ENCODE measurements at regions not wholly inside any gene's neighbourhood (a gene's known extent, or its start where the extent isn't known, plus 50 kb on each side); places are given as distances from the start of the nearest gene placed in this dataset.
"Not testable (repeated sequence)": the region's sequence is repeated elsewhere in the genome, so short reads cannot be mapped to it uniquely, and the experiment has no call there.

DNA sequence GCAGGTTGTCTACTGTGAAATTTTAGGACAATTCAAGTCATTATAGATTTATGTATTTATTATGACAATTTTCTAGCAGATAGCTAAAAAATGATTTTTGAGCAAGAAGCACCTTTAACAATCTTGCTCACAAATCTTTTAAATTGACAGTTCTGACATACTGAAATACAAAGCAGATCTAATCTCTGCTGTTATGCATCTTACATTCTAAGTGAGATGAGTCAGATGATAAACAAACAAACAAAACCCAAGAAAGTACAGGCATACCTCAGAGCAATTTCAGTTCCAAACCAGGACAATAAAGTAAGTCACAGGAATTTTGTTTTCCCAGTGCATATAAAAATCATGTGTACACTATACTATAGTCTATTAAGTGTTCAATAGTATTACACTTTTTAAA is 430.7 kb upstream of the PTCHD4 start:
- Mint-ChIP-seq H3K4me1 (ENCODE audit: unreplicated experiment) (peaks cover 11% of the 10 kb centered on the region), H3K4me3 (ENCODE audit: unreplicated experiment) (no peak overlapping the region), H3K36me3 (ENCODE audit: unreplicated experiment) (peaks cover 2% of the 10 kb centered on the region), H3K27me3 (ENCODE audit: unreplicated experiment) (no peaks in the 10 kb centered on the region), H3K27ac (ENCODE audit: unreplicated experiment) (peak overlapping the region; percentile 29), H3K9me3 (ENCODE audit: unreplicated experiment) (peaks cover 10% of the 10 kb centered on the region)
- no peak for DNase-seq (ENCODE audit: extremely low spot score, unreplicated experiment)
- TF ChIP-seq, protein P1, sequence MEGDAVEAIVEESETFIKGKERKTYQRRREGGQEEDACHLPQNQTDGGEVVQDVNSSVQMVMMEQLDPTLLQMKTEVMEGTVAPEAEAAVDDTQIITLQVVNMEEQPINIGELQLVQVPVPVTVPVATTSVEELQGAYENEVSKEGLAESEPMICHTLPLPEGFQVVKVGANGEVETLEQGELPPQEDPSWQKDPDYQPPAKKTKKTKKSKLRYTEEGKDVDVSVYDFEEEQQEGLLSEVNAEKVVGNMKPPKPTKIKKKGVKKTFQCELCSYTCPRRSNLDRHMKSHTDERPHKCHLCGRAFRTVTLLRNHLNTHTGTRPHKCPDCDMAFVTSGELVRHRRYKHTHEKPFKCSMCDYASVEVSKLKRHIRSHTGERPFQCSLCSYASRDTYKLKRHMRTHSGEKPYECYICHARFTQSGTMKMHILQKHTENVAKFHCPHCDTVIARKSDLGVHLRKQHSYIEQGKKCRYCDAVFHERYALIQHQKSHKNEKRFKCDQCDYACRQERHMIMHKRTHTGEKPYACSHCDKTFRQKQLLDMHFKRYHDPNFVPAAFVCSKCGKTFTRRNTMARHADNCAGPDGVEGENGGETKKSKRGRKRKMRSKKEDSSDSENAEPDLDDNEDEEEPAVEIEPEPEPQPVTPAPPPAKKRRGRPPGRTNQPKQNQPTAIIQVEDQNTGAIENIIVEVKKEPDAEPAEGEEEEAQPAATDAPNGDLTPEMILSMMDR (IDR thresholded peaks at IDR 0.05), result no peak

DNA sequence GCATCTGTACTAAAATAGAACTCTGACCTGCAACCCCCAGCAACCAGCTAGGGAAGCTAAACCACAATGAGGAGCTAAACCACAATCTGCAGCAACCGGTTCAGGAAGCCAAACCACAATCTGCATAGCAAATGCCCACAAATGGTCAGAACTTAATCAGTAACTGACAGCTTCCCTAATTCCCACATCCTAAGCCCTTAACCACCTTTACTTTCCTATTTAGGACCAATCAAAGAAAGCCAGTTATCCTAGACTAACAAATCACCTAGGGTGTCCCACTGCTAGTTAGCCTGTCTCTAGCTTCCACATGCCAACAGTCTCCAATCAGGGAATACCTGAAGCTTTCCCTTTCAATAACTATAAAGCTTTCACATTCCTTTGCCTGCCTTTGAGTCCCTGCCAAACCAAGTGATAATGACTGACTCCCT is 424.6 kb upstream of the PTCHD4 start:
- Mint-ChIP-seq H3K27ac (ENCODE audit: unreplicated experiment) (no peak overlapping the region), H3K27me3 (ENCODE audit: unreplicated experiment) (peaks cover 3% of the 10 kb centered on the region), H3K4me3 (ENCODE audit: unreplicated experiment) (no peak overlapping the region), H3K36me3 (ENCODE audit: unreplicated experiment) (peaks cover 2% of the 10 kb centered on the region), H3K4me1 (ENCODE audit: unreplicated experiment) (peaks cover 5% of the 10 kb centered on the region), H3K9me3 (ENCODE audit: unreplicated experiment) (no peaks in the 10 kb centered on the region)
- no peak for DNase-seq (ENCODE audit: extremely low spot score, unreplicated experiment)
- TF ChIP-seq, protein P1 (IDR thresholded peaks at IDR 0.05), result no peak

DNA sequence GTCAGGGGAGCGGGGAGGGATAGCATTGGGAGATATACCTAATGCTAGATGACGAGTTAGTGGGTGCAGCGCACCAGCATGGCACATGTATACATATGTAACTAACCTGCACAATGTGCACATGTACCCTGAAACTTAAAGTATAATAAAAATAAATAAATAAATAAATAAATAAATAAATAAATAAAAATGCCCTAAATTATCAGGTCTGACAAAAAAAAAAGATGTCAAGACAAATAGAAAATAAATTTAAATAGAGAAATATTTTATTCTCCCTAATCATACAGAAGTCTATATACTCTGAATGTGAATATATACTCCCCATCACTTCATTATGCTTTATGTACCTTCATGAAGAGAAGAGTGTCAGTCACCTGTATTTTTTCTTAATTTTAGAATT is 420.0 kb upstream of the PTCHD4 start:
- DNase-seq (ENCODE audit: extremely low spot score, unreplicated experiment); H3K4me3 Mint-ChIP-seq (ENCODE audit: unreplicated experiment); H3K27ac Mint-ChIP-seq (ENCODE audit: unreplicated experiment); H3K27me3 Mint-ChIP-seq (ENCODE audit: unreplicated experiment); H3K4me1 Mint-ChIP-seq (ENCODE audit: unreplicated experiment); H3K36me3 Mint-ChIP-seq (ENCODE audit: unreplicated experiment); H3K9me3 Mint-ChIP-seq (ENCODE audit: unreplicated experiment): not testable (repeated sequence)

DNA sequence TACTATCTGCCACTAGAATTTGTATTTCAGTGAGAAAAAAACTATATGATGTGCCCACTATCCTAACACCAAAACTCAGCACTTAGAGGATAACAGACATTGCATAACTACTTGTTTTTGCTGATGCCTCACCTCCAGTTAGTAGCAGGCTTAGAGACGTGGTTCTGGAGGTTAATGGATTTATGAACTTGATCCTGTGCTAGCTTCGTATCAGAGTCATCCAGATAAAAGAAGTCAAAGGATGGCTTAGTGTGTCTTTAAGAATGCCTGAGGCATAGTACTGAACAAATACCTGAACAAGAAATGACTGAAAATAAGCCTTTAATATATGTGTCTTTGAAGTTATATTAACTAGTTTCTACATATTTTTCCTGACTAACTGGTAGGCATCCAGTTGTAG is 414.9 kb upstream of the PTCHD4 start:
- TF ChIP-seq, protein P1 (IDR thresholded peaks at IDR 0.05), result no peak
- H3K36me3 Mint-ChIP-seq (ENCODE audit: unreplicated experiment), result no peaks in the 10 kb centered on the region
- H3K4me1 Mint-ChIP-seq (ENCODE audit: unreplicated experiment), result no peaks in the 10 kb centered on the region
- H3K9me3 Mint-ChIP-seq (ENCODE audit: unreplicated experiment), result no peaks in the 10 kb centered on the region
- H3K4me3 Mint-ChIP-seq (ENCODE audit: unreplicated experiment), result no peak overlapping the region
- no peaks in the 10 kb centered on the region for H3K27me3 Mint-ChIP-seq (ENCODE audit: unreplicated experiment)
- H3K27ac Mint-ChIP-seq (ENCODE audit: unreplicated experiment), result no peak overlapping the region
- DNase-seq (ENCODE audit: extremely low spot score, unreplicated experiment), result no peak

DNA sequence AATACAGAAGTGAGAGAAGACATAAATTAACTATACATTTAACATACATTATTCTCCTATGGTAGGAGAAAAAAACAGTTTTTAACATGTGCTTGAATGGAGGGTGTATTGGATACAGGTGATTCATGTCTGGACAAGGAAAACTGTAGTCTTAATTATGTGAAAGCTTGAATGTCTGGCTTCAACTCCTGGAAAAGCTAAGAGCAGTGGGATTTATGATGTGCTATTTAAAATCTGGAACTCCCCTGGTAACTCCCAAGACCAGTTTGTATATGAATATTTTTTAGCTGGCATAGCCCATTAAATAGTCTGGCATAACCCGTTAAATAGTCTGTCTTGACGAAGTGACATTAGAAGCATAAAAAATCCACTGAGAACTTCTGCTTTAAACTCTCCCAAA is 410.0 kb upstream of the PTCHD4 start:
- H3K27me3 Mint-ChIP-seq (ENCODE audit: unreplicated experiment), result no peaks in the 10 kb centered on the region
- TF ChIP-seq, protein P1 (IDR thresholded peaks at IDR 0.05), result no peak
- H3K9me3 Mint-ChIP-seq (ENCODE audit: unreplicated experiment), result no peaks in the 10 kb centered on the region
- H3K4me1 Mint-ChIP-seq (ENCODE audit: unreplicated experiment), result no peaks in the 10 kb centered on the region
- no peak for DNase-seq (ENCODE audit: extremely low spot score, unreplicated experiment)
- no peak overlapping the region for H3K27ac Mint-ChIP-seq (ENCODE audit: unreplicated experiment)
- H3K4me3 Mint-ChIP-seq (ENCODE audit: unreplicated experiment), result no peak overlapping the region
- H3K36me3 Mint-ChIP-seq (ENCODE audit: unreplicated experiment), result no peaks in the 10 kb centered on the region

DNA sequence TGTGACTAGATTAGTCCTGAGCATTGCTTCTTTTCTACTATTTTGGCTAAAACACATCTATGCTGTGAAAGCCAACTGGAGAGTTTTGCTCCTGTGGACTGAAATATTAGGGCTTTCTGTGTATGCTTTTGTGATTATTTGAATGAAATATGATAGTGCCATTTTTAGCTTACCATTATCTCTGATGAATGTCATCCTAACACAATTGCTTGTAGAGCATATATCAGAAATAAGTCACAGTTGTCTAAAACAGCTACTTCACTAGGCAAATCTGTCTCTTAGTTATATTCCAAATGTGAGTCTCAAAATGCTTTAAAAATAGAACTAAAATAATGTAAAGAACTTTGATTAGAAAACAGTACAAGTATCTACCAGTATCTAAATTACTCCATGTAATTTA is 401.4 kb upstream of the PTCHD4 start:
- Mint-ChIP-seq H3K4me1 (ENCODE audit: unreplicated experiment) (no peaks in the 10 kb centered on the region), H3K27ac (ENCODE audit: unreplicated experiment) (no peak overlapping the region), H3K36me3 (ENCODE audit: unreplicated experiment) (no peaks in the 10 kb centered on the region), H3K4me3 (ENCODE audit: unreplicated experiment) (no peak overlapping the region), H3K27me3 (ENCODE audit: unreplicated experiment) (peaks cover 2% of the 10 kb centered on the region), H3K9me3 (ENCODE audit: unreplicated experiment) (no peaks in the 10 kb centered on the region)
- TF ChIP-seq, protein P1 (IDR thresholded peaks at IDR 0.05), result no peak
- no peak for DNase-seq (ENCODE audit: extremely low spot score, unreplicated experiment)
